Natural killer cell (primary cell): ENCODE measurements at regions not wholly inside any gene's neighbourhood (a gene's known extent, or its start where the extent isn't known, plus 50 kb on each side); places are given as distances from the start of the nearest gene placed in this dataset.
A peak's percentile ranks its signal among the peaks of the same experiment; 100 is the strongest.
"Not testable (repeated sequence)": the region's sequence is repeated elsewhere in the genome, so short reads cannot be mapped to it uniquely, and the experiment has no call there.

Source experiments
- ATAC-seq, 3 donors: fragments of 150-1000 bp in 2 of 3; fragments of 200-7000 bp in 1 of 3; cut with Tn5 transposase; 1 replicate in 1 of 3; 2 replicates in 2 of 3; pipeline ENCODE4 v1.10.0; 2021; ENCODE audit warnings: mild to moderate bottlenecking in 2 of 3, moderate library complexity in 2 of 3
- DNase-seq, 2 donors: peaks; one replicate each; pipeline versions ENCODE4 v3.0.0 to v3.0.0-alpha.2; 2013 to 2021; ENCODE audit warnings: mixed read lengths in 1 of 2
- H3K27ac ChIP-seq: one replicate; pipeline ENCODE4 v1.5.1; 2013; ENCODE audit warnings: mild to moderate bottlenecking, low read length
- H3K27me3 ChIP-seq: one replicate; pipeline ENCODE4 v1.6.1; 2013; ENCODE audit warnings: low read length; ENCODE audit not compliant: control insufficient read depth, insufficient read depth
- H3K36me3 ChIP-seq: one replicate; pipeline ENCODE4 v1.6.1; 2013; ENCODE audit warnings: low read length; ENCODE audit not compliant: control insufficient read depth, insufficient read depth
- H3K4me1 ChIP-seq: one replicate; pipeline ENCODE4 v1.6.1; 2013; ENCODE audit warnings: low read length; ENCODE audit not compliant: control insufficient read depth, insufficient read depth
- H3K4me3 ChIP-seq: one replicate; pipeline ENCODE4 v1.5.1; 2013; ENCODE audit warnings: low read length
- H3K9me3 ChIP-seq: one replicate; pipeline ENCODE4 v1.6.1; 2013; ENCODE audit warnings: low read length; ENCODE audit not compliant: control insufficient read depth, insufficient read depth
- H3K27ac Mint-ChIP-seq, 2 donors: one replicate each; pipeline ENCODE4 v1.8.0; 2022; ENCODE audit warnings: mild to moderate bottlenecking in 2 of 2, mixed read lengths in 2 of 2, moderate library complexity in 1 of 2
- H3K27me3 Mint-ChIP-seq, 2 donors: one replicate each; pipeline ENCODE4 v1.8.0; 2022; ENCODE audit warnings: low read depth in 2 of 2, mixed read lengths in 2 of 2
- H3K36me3 Mint-ChIP-seq: one replicate; pipeline ENCODE4 v1.8.0; 2022; ENCODE audit warnings: mixed read lengths
- H3K4me1 Mint-ChIP-seq, 2 donors: one replicate each; pipeline ENCODE4 v1.8.0; 2022; ENCODE audit warnings: mixed read lengths in 2 of 2
- H3K4me3 Mint-ChIP-seq: one replicate; pipeline ENCODE4 v1.8.0; 2022; ENCODE audit warnings: mild to moderate bottlenecking, moderate library complexity, mixed read lengths
- H3K9me3 Mint-ChIP-seq, 2 donors: one replicate each; pipeline ENCODE4 v1.8.0; 2022; ENCODE audit warnings: mixed read lengths in 2 of 2
- WGBS: methylation state at CpG from one replicate; pipeline ENCODE4 v1.1.7; 2013; ENCODE audit warnings: missing lambda C conversion rate; ENCODE audit not compliant: insufficient coverage; 5-methylcytosine and 5-hydroxymethylcytosine counted together
- intact Hi-C: fragments of 100-400 bp; cut with micrococcal nuclease; formaldehyde crosslinking; loops from one replicate; pipeline ENCODE4 v1.14.2; 2022
- TF ChIP-seq, protein P1 (sequence below): fragments of 200-600 bp; IDR thresholded peaks from one replicate; pipeline ENCODE4 v1.8.0; 2022; ENCODE audit warnings: antibody characterized with exemption

DNA sequence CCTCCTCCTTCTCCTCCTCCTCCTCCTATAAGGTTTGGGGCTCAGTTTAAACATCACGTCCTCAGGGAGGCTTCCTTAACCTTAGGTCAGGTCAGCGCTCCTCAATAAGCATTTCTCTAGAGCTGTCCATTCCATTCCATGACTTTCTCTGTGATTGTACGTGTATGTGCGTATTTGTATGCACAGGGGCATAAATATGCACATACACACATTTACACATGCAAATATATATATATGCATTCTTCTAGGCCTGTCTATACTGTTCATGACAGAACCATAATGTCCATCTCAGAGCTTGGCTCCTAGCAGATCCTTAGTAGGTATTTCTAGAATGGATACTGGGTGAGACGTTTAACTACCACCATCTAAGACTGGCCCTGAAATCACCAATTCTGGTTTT is 258.6 kb downstream of the STIM2 start:
- DNase-seq, result no peak
- Histone ChIP-seq H3K27me3 (no peaks in the 10 kb centered on the region), H3K4me1 (no peaks in the 10 kb centered on the region), H3K36me3 (no peaks in the 10 kb centered on the region), H3K27ac (no peak overlapping the region), H3K4me3 (no peak overlapping the region), H3K9me3 (no peaks in the 10 kb centered on the region)
- Mint-ChIP-seq H3K4me1 (no peaks in the 10 kb centered on the region), H3K27ac (no peak overlapping the region), H3K27me3 (peaks cover 0 to 3% of the 10 kb centered on the region in 2 donors), H3K9me3 (peaks cover 0 to 2% of the 10 kb centered on the region in 2 donors), H3K4me3 (no peak overlapping the region), H3K36me3 (no peaks in the 10 kb centered on the region)
- intact Hi-C loops, result no loop called here
- TF ChIP-seq, protein P1, sequence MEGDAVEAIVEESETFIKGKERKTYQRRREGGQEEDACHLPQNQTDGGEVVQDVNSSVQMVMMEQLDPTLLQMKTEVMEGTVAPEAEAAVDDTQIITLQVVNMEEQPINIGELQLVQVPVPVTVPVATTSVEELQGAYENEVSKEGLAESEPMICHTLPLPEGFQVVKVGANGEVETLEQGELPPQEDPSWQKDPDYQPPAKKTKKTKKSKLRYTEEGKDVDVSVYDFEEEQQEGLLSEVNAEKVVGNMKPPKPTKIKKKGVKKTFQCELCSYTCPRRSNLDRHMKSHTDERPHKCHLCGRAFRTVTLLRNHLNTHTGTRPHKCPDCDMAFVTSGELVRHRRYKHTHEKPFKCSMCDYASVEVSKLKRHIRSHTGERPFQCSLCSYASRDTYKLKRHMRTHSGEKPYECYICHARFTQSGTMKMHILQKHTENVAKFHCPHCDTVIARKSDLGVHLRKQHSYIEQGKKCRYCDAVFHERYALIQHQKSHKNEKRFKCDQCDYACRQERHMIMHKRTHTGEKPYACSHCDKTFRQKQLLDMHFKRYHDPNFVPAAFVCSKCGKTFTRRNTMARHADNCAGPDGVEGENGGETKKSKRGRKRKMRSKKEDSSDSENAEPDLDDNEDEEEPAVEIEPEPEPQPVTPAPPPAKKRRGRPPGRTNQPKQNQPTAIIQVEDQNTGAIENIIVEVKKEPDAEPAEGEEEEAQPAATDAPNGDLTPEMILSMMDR, result no peak
- WGBS, result 88% methylated on average over 5 of the region's 5 CpGs
- ATAC-seq, result no peak

DNA sequence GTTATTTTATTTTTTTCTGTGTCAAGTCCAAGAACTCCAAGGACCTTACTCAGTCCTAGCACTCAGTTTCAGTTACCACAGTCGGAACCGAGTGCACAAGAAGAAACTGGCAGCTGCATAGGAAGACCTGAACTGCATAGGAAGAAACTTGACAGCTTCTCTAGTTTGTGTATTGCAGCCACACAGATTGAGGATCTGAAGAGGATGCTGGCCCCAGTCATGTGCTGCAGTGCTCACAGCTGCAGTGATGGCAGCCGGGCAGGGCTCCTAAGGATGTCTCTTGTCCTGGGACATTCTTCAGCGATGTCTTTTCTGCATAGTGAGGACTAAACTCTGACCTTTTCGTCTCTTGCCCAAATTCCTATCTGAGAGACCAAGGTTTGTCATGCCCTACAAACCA is 261.2 kb downstream of the STIM2 start:
- intact Hi-C loops, result no loop called here
- H3K27me3 Mint-ChIP-seq, result no peaks in the 10 kb centered on the region
- 86% methylated on average over 5 of the region's 5 CpGs for WGBS

DNA sequence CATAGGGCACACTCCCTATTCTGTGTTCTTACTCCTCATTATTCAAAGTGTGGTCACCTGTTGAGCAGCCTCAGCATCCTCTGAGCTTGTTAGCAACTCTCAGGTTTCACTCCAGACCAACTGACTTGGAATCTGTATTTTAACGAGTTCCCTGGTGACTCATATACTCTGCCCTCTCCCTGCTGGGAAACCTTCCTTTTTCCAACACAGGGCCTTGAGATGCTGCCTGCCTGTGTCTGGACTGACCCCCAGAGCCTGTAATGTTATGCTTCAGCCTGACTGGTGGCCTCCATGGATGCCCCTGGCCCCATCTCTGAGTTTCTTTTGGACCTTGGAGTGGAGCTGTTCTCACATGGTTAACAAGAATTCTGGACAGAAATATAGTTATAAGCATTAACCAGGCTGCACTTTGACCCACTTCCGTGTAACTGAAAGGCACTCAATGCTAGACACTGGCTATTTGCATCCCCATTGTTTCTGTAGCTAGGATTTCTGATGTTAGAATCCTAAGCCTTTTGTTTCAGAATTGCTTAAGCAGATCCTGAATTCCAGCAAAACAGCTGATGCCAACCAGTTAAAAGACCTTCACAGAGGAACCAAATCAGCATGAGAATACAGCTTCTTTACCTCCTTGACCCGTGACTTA is 262.6 kb downstream of the STIM2 start:
- Histone ChIP-seq H3K4me1 (no peaks in the 10 kb centered on the region), H3K36me3 (no peaks in the 10 kb centered on the region), H3K27ac (no peak overlapping the region), H3K9me3 (no peaks in the 10 kb centered on the region), H3K27me3 (no peaks in the 10 kb centered on the region), H3K4me3 (no peak overlapping the region)
- no peak for DNase-seq
- WGBS, result 73% methylated on average over 3 of the region's 3 CpGs
- no peaks in the 10 kb centered on the region for H3K27me3 Mint-ChIP-seq
- no peaks in the 10 kb centered on the region for H3K4me1 Mint-ChIP-seq
- H3K4me3 Mint-ChIP-seq, result no peak overlapping the region
- no peak overlapping the region for H3K27ac Mint-ChIP-seq
- peak in 1 of 3 donors; percentile 22 for ATAC-seq
- TF ChIP-seq, protein P1, result no peak
- H3K9me3 Mint-ChIP-seq, result peaks cover 0 to 5% of the 10 kb centered on the region in 2 donors
- H3K36me3 Mint-ChIP-seq, result no peaks in the 10 kb centered on the region
- intact Hi-C loops, result no loop called here

More for the DNA sequence above, 261.2 kb downstream of the STIM2 start:
- Histone ChIP-seq H3K4me1 (no peaks in the 10 kb centered on the region), H3K27me3 (no peaks in the 10 kb centered on the region), H3K9me3 (no peaks in the 10 kb centered on the region), H3K36me3 (no peaks in the 10 kb centered on the region), H3K4me3 (no peak overlapping the region), H3K27ac (no peak overlapping the region)
- H3K9me3 Mint-ChIP-seq, result peaks cover 0 to 5% of the 10 kb centered on the region in 2 donors
- DNase-seq, result no peak
- H3K36me3 Mint-ChIP-seq, result no peaks in the 10 kb centered on the region
- no peak overlapping the region for H3K27ac Mint-ChIP-seq
- no peak for ATAC-seq
- no peak overlapping the region for H3K4me3 Mint-ChIP-seq
- TF ChIP-seq, protein P1, result no peak
- no peaks in the 10 kb centered on the region for H3K4me1 Mint-ChIP-seq

DNA sequence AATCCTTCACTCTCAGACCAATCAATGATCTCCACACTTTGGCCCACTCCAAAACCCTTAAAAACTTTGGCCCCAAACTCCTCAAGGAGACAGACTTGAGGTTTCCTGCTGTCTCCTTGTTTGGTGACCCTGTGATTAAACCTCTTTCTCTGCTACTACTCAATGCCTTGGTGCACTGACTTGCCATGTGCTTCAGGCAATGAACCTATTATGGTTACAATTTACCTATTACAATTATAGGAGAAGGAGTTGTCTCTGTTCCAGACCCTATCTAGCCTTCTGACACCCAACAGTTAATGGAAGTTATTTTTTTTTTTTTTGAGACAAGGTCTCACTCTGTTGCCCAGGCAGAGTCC is 263.1 kb downstream of the STIM2 start:
- H3K27me3 ChIP-seq, result no peaks in the 10 kb centered on the region
- Mint-ChIP-seq H3K4me3 (no peak overlapping the region), H3K27ac (no peak overlapping the region), H3K27me3 (peaks cover 0 to 2% of the 10 kb centered on the region in 2 donors), H3K36me3 (no peaks in the 10 kb centered on the region), H3K4me1 (no peaks in the 10 kb centered on the region), H3K9me3 (peaks cover 0 to 5% of the 10 kb centered on the region in 2 donors)
- no peak overlapping the region for H3K27ac ChIP-seq
- intact Hi-C loops, result no loop called here
- DNase-seq (no peak), ATAC-seq (no peak)
- TF ChIP-seq, protein P1, result no peak
- H3K4me1 ChIP-seq, result no peaks in the 10 kb centered on the region
- no peaks in the 10 kb centered on the region for H3K9me3 ChIP-seq
- no peak overlapping the region for H3K4me3 ChIP-seq
- H3K36me3 ChIP-seq, result no peaks in the 10 kb centered on the region

DNA sequence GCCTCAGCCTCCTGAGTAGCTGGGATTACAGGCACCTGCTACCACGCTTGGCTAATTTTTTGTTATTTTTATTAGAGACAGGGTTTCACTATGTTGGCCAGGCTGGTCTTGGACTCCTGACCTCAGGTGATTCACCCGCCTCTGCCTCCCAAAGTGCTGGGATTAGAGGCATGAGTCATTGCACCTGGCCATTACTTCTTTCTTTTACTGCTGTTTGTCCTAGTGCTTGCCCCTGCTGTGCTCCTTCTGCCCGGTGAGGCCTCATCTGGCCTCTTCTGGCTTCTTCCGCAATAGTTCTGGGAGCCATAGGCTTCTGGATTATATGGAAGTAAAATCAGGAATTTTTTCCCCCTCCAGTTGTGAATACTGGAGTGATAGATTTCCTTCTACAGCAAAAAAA is 266.3 kb downstream of the STIM2 start:
- H3K4me3 Mint-ChIP-seq, H3K4me1 Mint-ChIP-seq, H3K27me3 ChIP-seq, H3K27me3 Mint-ChIP-seq, DNase-seq, H3K9me3 Mint-ChIP-seq, intact Hi-C loops, H3K27ac ChIP-seq, H3K36me3 Mint-ChIP-seq, H3K4me3 ChIP-seq, H3K36me3 ChIP-seq, H3K27ac Mint-ChIP-seq, H3K4me1 ChIP-seq, H3K9me3 ChIP-seq, ATAC-seq: not testable (repeated sequence)
- 71% methylated on average over 4 of the region's 4 CpGs for WGBS
